Fibroblast of villous mesenchyme (primary cell): ENCODE measurements at regions not wholly inside any gene's neighbourhood (a gene's known extent, or its start where the extent isn't known, plus 50 kb on each side); places are given as distances from the start of the nearest gene placed in this dataset.

Experiments
- DNase-seq: peaks from one replicate; pipeline ENCODE4 v3.0.0-alpha.2; 2010; ENCODE audit warnings: low read depth
- H3K4me3 ChIP-seq: 2 replicates; pipeline ENCODE4 v1.5.1; 2011; ENCODE audit warnings: low read depth, mild to moderate bottlenecking, low read length
- CTCF ChIP-seq: IDR thresholded peaks from 2 replicates; pipeline ENCODE4 v1.5.1; 2012; ENCODE audit warnings: low read depth, mild to moderate bottlenecking, low read length; ENCODE audit not compliant: insufficient read depth

- no peak overlapping the region for H3K4me3 ChIP-seq
- TF ChIP-seq CTCF = no peak
- DNase-seq = no peak
These were observed 231.9 kb upstream of the TNRC6C start for GRCh38 chr17:77726549-77727006.

GRCh38 chr17:77727037-77727615 is 231.4 kb upstream of the TNRC6C start:
- no peak for DNase-seq
- H3K4me3 ChIP-seq = no peak overlapping the region
- TF ChIP-seq CTCF = no peak

- H3K4me3 ChIP-seq = no peak overlapping the region
- no peak for DNase-seq
- TF ChIP-seq CTCF = no peak
These were observed 230.1 kb upstream of the TNRC6C start for GRCh38 chr17:77728474-77728795.

GRCh38 chr17:77728871-77729270 is 229.6 kb upstream of the TNRC6C start:
- DNase-seq = no peak
- H3K4me3 ChIP-seq = no peak overlapping the region
- TF ChIP-seq CTCF = no peak

GRCh38 chr17:77729587-77729986 is 228.9 kb upstream of the TNRC6C start:
- no peak for TF ChIP-seq CTCF
- no peak overlapping the region for H3K4me3 ChIP-seq
- DNase-seq = no peak

- no peak for TF ChIP-seq CTCF
- no peak for DNase-seq
- no peak overlapping the region for H3K4me3 ChIP-seq
These were observed 228.1 kb upstream of the TNRC6C start for GRCh38 chr17:77730376-77730775.

GRCh38 chr17:77733576-77734296 is 224.8 kb upstream of the TNRC6C start:
- no peak for DNase-seq
- TF ChIP-seq CTCF = no peak
- H3K4me3 ChIP-seq = no peak overlapping the region
